ENCODE measurements at regions not wholly inside any gene's neighbourhood (a gene's known extent, or its start where the extent isn't known, plus 50 kb on each side); places are given as distances from the start of the nearest gene placed in this dataset.

DNA sequence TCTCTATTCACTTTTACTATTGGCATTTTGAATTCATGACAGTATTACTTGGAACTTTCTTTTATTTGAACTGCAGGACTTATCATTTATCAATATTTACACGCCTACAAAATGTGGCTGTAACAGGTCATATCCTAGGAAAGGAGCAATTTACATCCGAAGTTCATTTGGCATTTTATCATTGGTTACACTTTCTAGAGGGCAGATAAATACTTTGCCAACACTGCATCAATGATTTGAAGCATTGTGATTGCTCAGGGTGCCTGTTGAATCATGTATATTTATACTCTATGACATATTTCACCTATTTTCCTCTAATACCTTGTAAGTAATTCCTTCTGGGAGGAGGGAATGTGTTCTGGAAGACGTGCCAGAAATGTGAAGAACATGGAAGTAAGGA, 136.7 kb downstream of the MID1IP1 start:
- TF ChIP-seq POLR2A (IDR thresholded peaks at IDR 0.05; ENCODE audit: low read depth, low read length) = no peak
- TF ChIP-seq POLR2AphosphoS5 (IDR thresholded peaks at IDR 0.05; ENCODE audit: low read depth, low read length) = no peak
- no peak for TF ChIP-seq TAF1 (IDR thresholded peaks at IDR 0.05; ENCODE audit: borderline replicate concordance, low read depth, low read length)

All from GM12892 (cell line).